GM18867 (cell line): ENCODE measurements at regions not wholly inside any gene's neighbourhood (a gene's known extent, or its start where the extent isn't known, plus 50 kb on each side); places are given as distances from the start of the nearest gene placed in this dataset.

Experiments
- ATAC-seq: cut with Tn5 transposase; IDR thresholded peaks from one replicate; pipeline ENCODE4 v1.9.1; 2021; ENCODE audit warnings: mild to moderate bottlenecking, moderate library complexity; ENCODE audit not compliant: unreplicated experiment

GRCh38 chr1:87194271-87194774, 134.4 kb upstream of the LMO4 start:
- no peak for ATAC-seq

- no peak for ATAC-seq
Observed at GRCh38 chr1:87194856-87195255, 133.8 kb upstream of the LMO4 start.

GRCh38 chr1:87196110-87196827, 132.4 kb upstream of the LMO4 start:
- ATAC-seq: no peak

GRCh38 chr1:87197156-87197555, 131.5 kb upstream of the LMO4 start:
- ATAC-seq: no peak

GRCh38 chr1:87197641-87198040, 131.0 kb upstream of the LMO4 start:
- no peak for ATAC-seq

- ATAC-seq: no peak
Observed at GRCh38 chr1:87200875-87201638, 127.6 kb upstream of the LMO4 start.

- no peak for ATAC-seq
Observed at GRCh38 chr1:87201768-87202167, 126.9 kb upstream of the LMO4 start.

GRCh38 chr1:87202451-87202850, 126.2 kb upstream of the LMO4 start:
- no peak for ATAC-seq

GRCh38 chr1:87202922-87203655, 125.6 kb upstream of the LMO4 start:
- ATAC-seq: peak; percentile 95

- no peak for ATAC-seq
Observed at GRCh38 chr1:87203904-87204303, 124.8 kb upstream of the LMO4 start.

- no peak for ATAC-seq
Observed at GRCh38 chr1:87204441-87204840, 124.2 kb upstream of the LMO4 start.

GRCh38 chr1:87204921-87205320, 123.8 kb upstream of the LMO4 start:
- ATAC-seq: no peak

GRCh38 chr1:87206044-87206831, 122.4 kb upstream of the LMO4 start:
- no peak for ATAC-seq

GRCh38 chr1:87208080-87208479, 120.6 kb upstream of the LMO4 start:
- ATAC-seq: no peak

GRCh38 chr1:87208931-87209330, 119.7 kb upstream of the LMO4 start:
- ATAC-seq: peak; percentile 42

- no peak for ATAC-seq
Observed at GRCh38 chr1:87210151-87210550, 118.5 kb upstream of the LMO4 start.

- ATAC-seq: no peak
Observed at GRCh38 chr1:87212431-87213134, 116.1 kb upstream of the LMO4 start.

GRCh38 chr1:87213135-87213515, 115.6 kb upstream of the LMO4 start:
- ATAC-seq: no peak

GRCh38 chr1:87215592-87215991, 113.1 kb upstream of the LMO4 start:
- ATAC-seq: no peak

GRCh38 chr1:87218618-87219017, 110.1 kb upstream of the LMO4 start:
- ATAC-seq: no peak
